D721Med (cell line): ENCODE measurements at regions not wholly inside any gene's neighbourhood (a gene's known extent, or its start where the extent isn't known, plus 50 kb on each side); places are given as distances from the start of the nearest gene placed in this dataset.

ENCODE experiments used
- DNase-seq: peaks from one replicate; pipeline ENCODE4 v3.0.0; 2011; ENCODE audit warnings: low spot score; ENCODE audit not compliant: insufficient read length
- FAIRE-seq: peaks from 2 replicates; lab custom pipeline; 2011; peaks lifted over from hg19 to GRCh38; lab: Jason Lieb, UNC
- TF ChIP-seq, protein P1 (sequence below): IDR thresholded peaks from 2 replicates; pipeline ENCODE4 v1.5.1; 2012; ENCODE audit warnings: mild to moderate bottlenecking, control low read depth; ENCODE audit not compliant: insufficient read depth; ENCODE audit errors: missing control alignments

- no peak for FAIRE-seq
Observed at GRCh38 chr13:106390367-106390766, 145.1 kb downstream of the EFNB2 start.

DNA sequence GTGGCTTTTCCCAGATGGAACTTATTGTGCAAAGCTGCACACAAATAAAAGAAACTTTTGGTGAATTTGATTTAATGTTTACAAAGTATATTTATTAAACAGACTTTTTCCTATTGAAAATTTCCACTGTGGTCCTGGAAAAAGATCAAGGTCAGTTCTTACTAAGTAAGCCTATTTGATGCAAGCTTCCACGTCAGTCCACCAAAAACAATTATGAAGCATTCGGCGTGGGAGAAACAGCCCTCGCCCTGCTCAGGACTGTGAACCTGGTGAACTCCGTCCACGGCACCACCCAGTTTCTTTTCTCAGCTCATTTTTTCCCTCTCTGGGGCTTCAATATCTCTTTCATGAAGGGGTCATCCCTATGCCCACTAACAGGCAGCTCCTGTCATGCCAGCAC is 149.8 kb downstream of the EFNB2 start:
- FAIRE-seq = no peak
- TF ChIP-seq, protein P1, sequence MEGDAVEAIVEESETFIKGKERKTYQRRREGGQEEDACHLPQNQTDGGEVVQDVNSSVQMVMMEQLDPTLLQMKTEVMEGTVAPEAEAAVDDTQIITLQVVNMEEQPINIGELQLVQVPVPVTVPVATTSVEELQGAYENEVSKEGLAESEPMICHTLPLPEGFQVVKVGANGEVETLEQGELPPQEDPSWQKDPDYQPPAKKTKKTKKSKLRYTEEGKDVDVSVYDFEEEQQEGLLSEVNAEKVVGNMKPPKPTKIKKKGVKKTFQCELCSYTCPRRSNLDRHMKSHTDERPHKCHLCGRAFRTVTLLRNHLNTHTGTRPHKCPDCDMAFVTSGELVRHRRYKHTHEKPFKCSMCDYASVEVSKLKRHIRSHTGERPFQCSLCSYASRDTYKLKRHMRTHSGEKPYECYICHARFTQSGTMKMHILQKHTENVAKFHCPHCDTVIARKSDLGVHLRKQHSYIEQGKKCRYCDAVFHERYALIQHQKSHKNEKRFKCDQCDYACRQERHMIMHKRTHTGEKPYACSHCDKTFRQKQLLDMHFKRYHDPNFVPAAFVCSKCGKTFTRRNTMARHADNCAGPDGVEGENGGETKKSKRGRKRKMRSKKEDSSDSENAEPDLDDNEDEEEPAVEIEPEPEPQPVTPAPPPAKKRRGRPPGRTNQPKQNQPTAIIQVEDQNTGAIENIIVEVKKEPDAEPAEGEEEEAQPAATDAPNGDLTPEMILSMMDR = no peak
- no peak for DNase-seq

More at GRCh38 chr13:106390367-106390766, 145.1 kb downstream of the EFNB2 start:
- TF ChIP-seq, protein P1 = no peak
- DNase-seq = no peak

DNA sequence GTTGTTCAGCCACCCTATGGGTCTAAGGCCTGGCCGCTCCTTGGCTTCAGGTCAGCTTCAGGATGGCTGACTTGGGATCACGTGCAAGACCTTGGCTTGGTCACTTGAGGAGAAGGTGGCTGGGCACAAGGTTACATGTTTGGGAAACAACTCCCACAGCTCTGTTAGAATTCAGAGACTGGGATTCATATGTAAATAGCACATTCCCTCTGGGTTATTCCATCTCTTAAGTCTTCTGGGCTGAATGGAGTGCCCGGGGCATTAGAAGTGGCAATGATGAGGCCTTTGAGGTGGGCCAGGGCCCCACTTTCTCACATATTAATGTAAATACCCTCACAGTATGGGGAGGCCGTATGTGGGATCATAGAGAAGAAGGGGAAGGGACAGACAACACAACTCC is 150.9 kb downstream of the EFNB2 start:
- no peak for DNase-seq
- FAIRE-seq = no peak
- TF ChIP-seq, protein P1 = no peak

- DNase-seq (no peak), FAIRE-seq (no peak)
- TF ChIP-seq, protein P1 = no peak
Observed at GRCh38 chr13:106383791-106384190, 151.7 kb downstream of the EFNB2 start.

- no peak for DNase-seq
- no peak for FAIRE-seq
- TF ChIP-seq, protein P1 = no peak
Observed at GRCh38 chr13:106382534-106382933, 152.9 kb downstream of the EFNB2 start.

DNA sequence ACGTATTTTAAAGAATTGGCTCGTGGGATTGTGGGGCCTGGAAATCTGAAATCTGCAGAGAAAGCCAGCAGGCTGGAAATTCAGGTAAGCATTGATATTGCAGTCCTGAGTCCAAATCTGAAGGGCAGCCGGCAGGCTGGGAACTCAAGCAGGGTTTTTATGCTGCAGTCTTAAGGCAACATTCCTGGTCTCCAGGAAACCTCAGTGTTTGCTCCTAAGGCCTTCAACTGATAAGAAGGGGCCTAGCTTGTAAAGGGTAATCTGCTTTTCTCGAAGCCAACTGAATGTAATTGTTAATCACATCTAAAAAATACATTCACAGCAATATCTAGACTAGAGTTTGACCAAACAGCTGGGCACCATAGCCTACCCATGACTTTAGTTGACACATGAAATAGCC is 154.4 kb downstream of the EFNB2 start:
- DNase-seq (no peak), FAIRE-seq (no peak)
- TF ChIP-seq, protein P1 = no peak

GRCh38 chr13:106377931-106378662 is 157.4 kb downstream of the EFNB2 start:
- no peak for FAIRE-seq

More at GRCh38 chr13:106377931-106378662, 157.4 kb downstream of the EFNB2 start:
- TF ChIP-seq, protein P1 = no peak
- DNase-seq = no peak
